ENCODE measurements at regions not wholly inside any gene's neighbourhood (a gene's known extent, or its start where the extent isn't known, plus 50 kb on each side); places are given as distances from the start of the nearest gene placed in this dataset.

GRCh38 chr3:74904646-74905045 lies 290.2 kb upstream of the CNTN3 start:
- intact Hi-C loops (cut with micrococcal nuclease): no loop called here
- BruUV-seq (replicated peaks): no TSS peak
- no peak for FAIRE-seq

More at GRCh38 chr3:74904646-74905045, 290.2 kb upstream of the CNTN3 start:
- ATAC-seq (no peak), DNase-seq (ENCODE audit: extremely low read depth in 1 of 4, low spot score in 3 of 4) (no peak)
- Histone ChIP-seq H3K79me2 (ENCODE audit: control insufficient read depth, insufficient read depth, low read length) (no peaks in the 10 kb centered on the region), H2AFZ (ENCODE audit: low read depth, low read length) (no peak overlapping the region), H3K9ac (ENCODE audit: insufficient read depth in 1 of 2, low read depth in 2 of 2, low read length in 2 of 2) (no peak overlapping the region), H3K9me3 (replicated peaks; ENCODE audit: control insufficient read depth, insufficient read depth, low read depth, low read length) (no peaks in the 10 kb centered on the region), H3K4me1 (replicated peaks in 1 of 2; ENCODE audit: control insufficient read depth in 2 of 2, insufficient read depth in 2 of 2, low read length in 2 of 2) (no peaks in the 10 kb centered on the region), H4K20me1 (replicated peaks; ENCODE audit: control insufficient read depth, insufficient read depth, low read length) (no peaks in the 10 kb centered on the region), H3K4me3 (no peak overlapping the region), H3K9me1 (ENCODE audit: control insufficient read depth, insufficient read depth, low read length) (no peaks in the 10 kb centered on the region), H3K36me3 (ENCODE audit: control insufficient read depth, insufficient read depth, low read length) (no peaks in the 10 kb centered on the region), H3K27ac (ENCODE audit: extremely low read depth, low read depth, low read length) (no peak overlapping the region), H3K4me2 (ENCODE audit: insufficient read depth, low read length) (no peak overlapping the region), H3K27me3 (ENCODE audit: control insufficient read depth in 2 of 2, insufficient read depth in 2 of 2, low read length in 2 of 2) (no peaks in the 10 kb centered on the region)
- TF ChIP-seq SRSF1 (IDR thresholded peaks at IDR 0.05; ENCODE audit: low read depth, low read length) (no peak), SRF (CRISPR knock-in tag; IDR thresholded peaks at IDR 0.05) (no peak), ZNF766 (CRISPR knock-in tag; conservative IDR thresholded peaks at IDR 0.05) (no peak), ZNF274 (IDR thresholded peaks at IDR 0.05; ENCODE audit: borderline replicate concordance, low read depth, low read length) (no peak), EZH2 (IDR thresholded peaks at IDR 0.05; ENCODE audit: borderline replicate concordance, low read depth, low read length) (no peak), ILF3 (IDR thresholded peaks at IDR 0.05; ENCODE audit: borderline replicate concordance) (no peak), ZNF592 (IDR thresholded peaks at IDR 0.05) (no peak), BRD9 (IDR thresholded peaks at IDR 0.05; ENCODE audit: low read depth, partially characterized antibody) (no peak), XRCC5 (IDR thresholded peaks at IDR 0.05; ENCODE audit: low read depth, low read length) (no peak), PCBP2 (IDR thresholded peaks at IDR 0.05; ENCODE audit: low read depth, low read length, poor library complexity, severe bottlenecking) (no peak), MCM5 (IDR thresholded peaks at IDR 0.05; ENCODE audit: low read depth) (no peak), THAP12 (CRISPR knock-in tag; IDR thresholded peaks at IDR 0.05) (no peak), ZNF695 (CRISPR knock-in tag; IDR thresholded peaks at IDR 0.05) (no peak), ZNF77 (CRISPR knock-in tag; IDR thresholded peaks at IDR 0.05) (no peak), MBD2 (IDR thresholded peaks at IDR 0.05; ENCODE audit: borderline replicate concordance, low read depth) (no peak), ZNF76 (CRISPR knock-in tag; IDR thresholded peaks at IDR 0.05; ENCODE audit: borderline replicate concordance) (no peak), NCOR1 (IDR thresholded peaks at IDR 0.05) (no peak), ZNF134 (CRISPR knock-in tag; conservative IDR thresholded peaks at IDR 0.05) (no peak)
- no CpG with 5 or more reads among the region's 2 CpGs for WGBS (ENCODE audit: insufficient coverage, low coverage, missing lambda C conversion rate)
- CTCF ChIA-PET (ENCODE audit: low intra/inter-chr PET ratio): no interaction called here
- in situ Hi-C loops (cut with MboI): no loop called here
- POLR2A ChIA-PET: no interaction called here

Data from K562 (cell line).